Right ventricle myocardium superior (tissue), 1 donor: ENCODE measurements at regions not wholly inside any gene's neighbourhood (a gene's known extent, or its start where the extent isn't known, plus 50 kb on each side); places are given as distances from the start of the nearest gene placed in this dataset.
"Not testable (repeated sequence)": the region's sequence is repeated elsewhere in the genome, so short reads cannot be mapped to it uniquely, and the experiment has no call there.

Source experiments
- ATAC-seq: fragments of 200-7000 bp; cut with Tn5 transposase; one replicate; pipeline ENCODE4 v1.9.1; 2020; ENCODE audit warnings: mild to moderate bottlenecking; ENCODE audit not compliant: poor library complexity
- DNase-seq: peaks from one replicate; pipeline ENCODE4 v3.0.0-alpha.2; 2020
- intact Hi-C: fragments of 100-400 bp; cut with DNase I; formaldehyde crosslinking; loops from one replicate; pipeline ENCODE4 v1.11.2; 2022
- donor health status: DM: no; HTN: yes; CAD: no; lungs with severe emphysema.

GRCh38 chr4:11650801-11651596 is 222.3 kb upstream of the HS3ST1 start:
- intact Hi-C loops, result no loop called here
- ATAC-seq, result no peak
- DNase-seq, result no peak

- ATAC-seq (no peak), DNase-seq (no peak)
- intact Hi-C loops, result no loop called here
Measured at GRCh38 chr4:11647433-11647832, 218.7 kb upstream of the HS3ST1 start.

GRCh38 chr4:11643081-11643480 is 214.4 kb upstream of the HS3ST1 start:
- DNase-seq, ATAC-seq, intact Hi-C loops: not testable (repeated sequence)

GRCh38 chr4:11640584-11640983 is 211.9 kb upstream of the HS3ST1 start:
- no peak for ATAC-seq
- intact Hi-C loops, result no loop called here
- no peak for DNase-seq

GRCh38 chr4:11636551-11636950 is 207.9 kb upstream of the HS3ST1 start:
- intact Hi-C loops, result no loop called here
- no peak for DNase-seq
- no peak for ATAC-seq

GRCh38 chr4:11636031-11636430 is 207.3 kb upstream of the HS3ST1 start:
- intact Hi-C loops, result no loop called here
- no peak for DNase-seq
- ATAC-seq, result no peak

- ATAC-seq (no peak), DNase-seq (no peak)
- intact Hi-C loops, result no loop called here
Measured at GRCh38 chr4:11635342-11635741, 206.6 kb upstream of the HS3ST1 start.

GRCh38 chr4:11634283-11634682 is 205.6 kb upstream of the HS3ST1 start:
- DNase-seq (no peak), ATAC-seq (no peak)
- intact Hi-C loops, result no loop called here

GRCh38 chr4:11633430-11633829 is 204.7 kb upstream of the HS3ST1 start:
- intact Hi-C loops, result no loop called here
- ATAC-seq (no peak), DNase-seq (no peak)

- DNase-seq (no peak), ATAC-seq (no peak)
- intact Hi-C loops, result no loop called here
Measured at GRCh38 chr4:11632483-11632882, 203.8 kb upstream of the HS3ST1 start.

GRCh38 chr4:11632025-11632424 is 203.3 kb upstream of the HS3ST1 start:
- no peak for ATAC-seq
- DNase-seq, result no peak
- intact Hi-C loops, result no loop called here

- intact Hi-C loops, result no loop called here
- ATAC-seq (no peak), DNase-seq (no peak)
Measured at GRCh38 chr4:11631416-11631815, 202.7 kb upstream of the HS3ST1 start.

- ATAC-seq, result no peak
- no peak for DNase-seq
- intact Hi-C loops, result loop anchor here (10.0 kb wide), 1 partner anchor 203 kb away; the partner anchor contains the start of gene HS3ST1
Measured at GRCh38 chr4:11628093-11628725, 199.5 kb upstream of the HS3ST1 start.

- ATAC-seq (no peak), DNase-seq (no peak)
- intact Hi-C loops, result loop anchor here (10.0 kb wide), 1 partner anchor 201 kb away; the partner anchor contains the start of gene HS3ST1
Measured at GRCh38 chr4:11626066-11626465, 197.4 kb upstream of the HS3ST1 start.

- ATAC-seq, result peak; percentile 45
- intact Hi-C loops, result loop anchor here (10.0 kb wide), 1 partner anchor 200 kb away; the partner anchor contains the start of gene HS3ST1
- peak; percentile 47 for DNase-seq
Measured at GRCh38 chr4:11625211-11625610, 196.5 kb upstream of the HS3ST1 start.

GRCh38 chr4:11624370-11624769 is 195.7 kb upstream of the HS3ST1 start:
- intact Hi-C loops, result loop anchor here (10.0 kb wide), 1 partner anchor 200 kb away; the partner anchor contains the start of gene HS3ST1
- ATAC-seq (no peak), DNase-seq (no peak)

GRCh38 chr4:11623726-11624037 is 195.0 kb upstream of the HS3ST1 start:
- peak; percentile 64 for ATAC-seq

GRCh38 chr4:11622961-11623725 is 194.4 kb upstream of the HS3ST1 start:
- ATAC-seq, result no peak
- intact Hi-C loops, result loop anchor here (10.0 kb wide), 1 partner anchor 198 kb away; the partner anchor contains the start of gene HS3ST1
- no peak for DNase-seq

More at GRCh38 chr4:11623726-11624037, 195.0 kb upstream of the HS3ST1 start:
- intact Hi-C loops, result loop anchor here (10.0 kb wide), 1 partner anchor 199 kb away; the partner anchor contains the start of gene HS3ST1
- no peak for DNase-seq

- intact Hi-C loops, result loop anchor here (10.0 kb wide), 1 partner anchor 196 kb away; the partner anchor contains the start of gene HS3ST1
- DNase-seq, result no peak
- no peak for ATAC-seq
Measured at GRCh38 chr4:11620861-11621260, 192.2 kb upstream of the HS3ST1 start.
